ENCODE measurements at regions not wholly inside any gene's neighbourhood (a gene's known extent, or its start where the extent isn't known, plus 50 kb on each side); places are given as distances from the start of the nearest gene placed in this dataset.

DNA sequence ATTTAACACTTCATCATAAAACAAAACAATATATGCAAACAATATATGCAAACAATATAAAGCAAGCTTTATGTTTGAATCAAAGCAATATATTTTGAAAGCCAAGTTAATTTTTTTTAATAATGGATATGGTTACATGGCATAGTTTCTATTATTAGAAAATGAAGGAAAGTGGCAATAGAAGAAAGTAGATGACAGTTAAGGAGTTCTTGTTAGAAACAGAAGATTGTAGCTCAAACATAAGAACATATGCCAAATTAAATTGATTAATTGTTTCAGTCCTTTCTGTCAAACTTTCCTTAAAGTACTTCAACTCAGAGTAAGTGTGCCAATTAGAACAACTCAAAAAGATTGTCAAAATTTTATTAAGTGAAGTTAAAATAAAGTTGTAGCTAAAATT lies 1248.3 kb downstream of the SLC16A7 start:
- TF ChIP-seq, protein P1, sequence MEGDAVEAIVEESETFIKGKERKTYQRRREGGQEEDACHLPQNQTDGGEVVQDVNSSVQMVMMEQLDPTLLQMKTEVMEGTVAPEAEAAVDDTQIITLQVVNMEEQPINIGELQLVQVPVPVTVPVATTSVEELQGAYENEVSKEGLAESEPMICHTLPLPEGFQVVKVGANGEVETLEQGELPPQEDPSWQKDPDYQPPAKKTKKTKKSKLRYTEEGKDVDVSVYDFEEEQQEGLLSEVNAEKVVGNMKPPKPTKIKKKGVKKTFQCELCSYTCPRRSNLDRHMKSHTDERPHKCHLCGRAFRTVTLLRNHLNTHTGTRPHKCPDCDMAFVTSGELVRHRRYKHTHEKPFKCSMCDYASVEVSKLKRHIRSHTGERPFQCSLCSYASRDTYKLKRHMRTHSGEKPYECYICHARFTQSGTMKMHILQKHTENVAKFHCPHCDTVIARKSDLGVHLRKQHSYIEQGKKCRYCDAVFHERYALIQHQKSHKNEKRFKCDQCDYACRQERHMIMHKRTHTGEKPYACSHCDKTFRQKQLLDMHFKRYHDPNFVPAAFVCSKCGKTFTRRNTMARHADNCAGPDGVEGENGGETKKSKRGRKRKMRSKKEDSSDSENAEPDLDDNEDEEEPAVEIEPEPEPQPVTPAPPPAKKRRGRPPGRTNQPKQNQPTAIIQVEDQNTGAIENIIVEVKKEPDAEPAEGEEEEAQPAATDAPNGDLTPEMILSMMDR (conservative IDR thresholded peaks at IDR 0.05) = no peak
- no peak overlapping the region for H3K4me3 Mint-ChIP-seq
- no peak overlapping the region for H3K27ac Mint-ChIP-seq (ENCODE audit: unreplicated experiment)
- H3K36me3 Mint-ChIP-seq (ENCODE audit: low read depth) = no peaks in the 10 kb centered on the region
- no peaks in the 10 kb centered on the region for H3K27me3 Mint-ChIP-seq (ENCODE audit: low read depth)
- no peak for DNase-seq (ENCODE audit: low read depth, low spot score)
- H3K9me3 Mint-ChIP-seq = no peaks in the 10 kb centered on the region
- no peaks in the 10 kb centered on the region for H3K4me1 Mint-ChIP-seq

DNA sequence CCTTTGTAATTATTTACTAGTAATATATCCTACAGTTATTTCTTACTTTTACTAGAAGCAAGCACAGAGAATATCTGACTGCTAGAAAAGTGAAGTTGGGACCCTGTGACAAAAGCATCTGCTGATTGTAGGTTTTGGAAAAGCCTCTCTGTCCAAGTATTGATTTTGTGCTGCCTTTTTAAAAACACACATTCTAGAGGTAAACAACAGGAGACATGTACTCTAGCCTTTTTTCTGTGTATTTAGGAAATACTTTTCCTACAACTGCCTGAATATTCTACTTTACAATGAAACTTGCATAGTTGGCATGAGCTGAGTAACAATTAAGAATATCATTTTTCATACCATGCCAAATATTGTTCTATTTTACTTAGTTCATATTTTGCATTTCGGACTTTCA lies 1249.0 kb downstream of the SLC16A7 start:
- TF ChIP-seq, protein P1 (conservative IDR thresholded peaks at IDR 0.05) = no peak
- no peak for DNase-seq (ENCODE audit: low read depth, low spot score)
- no peaks in the 10 kb centered on the region for H3K27me3 Mint-ChIP-seq (ENCODE audit: low read depth)
- no peak overlapping the region for H3K27ac Mint-ChIP-seq (ENCODE audit: unreplicated experiment)
- no peak overlapping the region for H3K4me3 Mint-ChIP-seq
- H3K9me3 Mint-ChIP-seq = no peaks in the 10 kb centered on the region
- H3K4me1 Mint-ChIP-seq = no peaks in the 10 kb centered on the region
- H3K36me3 Mint-ChIP-seq (ENCODE audit: low read depth) = no peaks in the 10 kb centered on the region

DNA sequence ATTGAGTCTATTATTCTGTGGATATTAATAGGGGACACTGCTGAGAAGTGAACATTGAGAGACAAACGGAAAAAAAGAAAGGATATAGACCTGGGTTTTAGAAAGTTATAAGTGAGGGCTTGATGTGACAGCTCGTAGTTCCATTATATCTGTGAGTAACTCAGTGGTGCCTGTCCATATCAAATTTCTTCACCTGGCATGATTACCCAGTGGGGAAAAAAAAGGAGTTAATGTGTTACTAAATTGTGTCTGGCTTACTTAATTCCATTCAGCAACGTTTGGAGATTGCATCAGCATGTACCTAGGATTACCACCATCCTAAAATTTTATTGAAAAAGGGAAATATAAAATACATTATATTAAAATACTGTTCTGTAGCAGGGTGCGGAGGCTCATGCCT lies 1249.9 kb downstream of the SLC16A7 start:
- no peak overlapping the region for H3K4me3 Mint-ChIP-seq
- no peak overlapping the region for H3K27ac Mint-ChIP-seq (ENCODE audit: unreplicated experiment)
- DNase-seq (ENCODE audit: low read depth, low spot score) = no peak
- no peaks in the 10 kb centered on the region for H3K27me3 Mint-ChIP-seq (ENCODE audit: low read depth)
- no peaks in the 10 kb centered on the region for H3K36me3 Mint-ChIP-seq (ENCODE audit: low read depth)
- no peaks in the 10 kb centered on the region for H3K9me3 Mint-ChIP-seq
- TF ChIP-seq, protein P1 (conservative IDR thresholded peaks at IDR 0.05) = no peak
- H3K4me1 Mint-ChIP-seq = no peaks in the 10 kb centered on the region

DNA sequence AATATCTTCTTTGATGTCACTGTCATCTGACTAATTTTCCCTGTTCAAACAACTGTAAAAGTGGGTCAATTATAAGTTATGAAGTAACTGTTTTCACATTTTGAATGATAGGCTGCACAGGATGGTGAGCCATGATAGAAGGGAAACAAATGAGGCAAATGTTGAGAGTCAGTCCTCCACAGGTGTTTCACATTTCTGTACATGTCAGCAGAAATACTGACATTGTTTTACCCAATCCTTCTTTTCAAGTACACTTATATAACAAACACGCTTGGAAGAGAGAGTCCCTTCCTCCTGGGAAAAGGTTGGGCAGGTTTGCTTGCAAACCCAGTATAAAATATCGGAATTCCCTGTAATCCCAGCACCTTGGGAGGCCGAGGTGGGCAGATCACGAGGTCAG lies 1251.5 kb downstream of the SLC16A7 start:
- no peaks in the 10 kb centered on the region for H3K9me3 Mint-ChIP-seq
- TF ChIP-seq, protein P1 (conservative IDR thresholded peaks at IDR 0.05) = no peak
- H3K36me3 Mint-ChIP-seq (ENCODE audit: low read depth) = no peaks in the 10 kb centered on the region
- H3K27me3 Mint-ChIP-seq (ENCODE audit: low read depth) = no peaks in the 10 kb centered on the region
- H3K4me3 Mint-ChIP-seq = no peak overlapping the region
- no peaks in the 10 kb centered on the region for H3K4me1 Mint-ChIP-seq
- H3K27ac Mint-ChIP-seq (ENCODE audit: unreplicated experiment) = no peak overlapping the region
- DNase-seq (ENCODE audit: low read depth, low spot score) = no peak

DNA sequence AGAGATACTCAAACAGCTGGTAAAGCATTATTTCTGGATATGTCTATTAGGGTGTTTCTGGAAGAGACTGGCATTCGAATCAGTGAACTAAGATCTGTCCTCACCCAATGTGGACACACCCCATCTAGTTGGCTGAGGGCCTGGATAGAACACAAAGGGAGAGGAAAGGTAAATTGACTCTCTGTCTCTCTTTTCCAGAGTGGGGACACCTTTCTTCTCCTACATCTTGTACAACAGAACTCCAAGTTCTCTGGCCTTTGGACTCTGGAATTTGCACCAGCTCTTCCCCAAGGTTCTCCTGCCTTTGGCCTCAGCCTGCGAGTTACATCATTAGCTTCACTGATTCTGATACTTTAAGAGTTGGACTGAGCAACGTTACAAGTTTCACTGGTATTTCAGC lies 1253.9 kb downstream of the SLC16A7 start:
- Mint-ChIP-seq H3K36me3 (ENCODE audit: low read depth) (no peaks in the 10 kb centered on the region), H3K27me3 (ENCODE audit: low read depth) (no peaks in the 10 kb centered on the region), H3K9me3 (no peaks in the 10 kb centered on the region), H3K4me3 (no peak overlapping the region), H3K27ac (ENCODE audit: unreplicated experiment) (no peak overlapping the region), H3K4me1 (no peaks in the 10 kb centered on the region)
- TF ChIP-seq, protein P1 (conservative IDR thresholded peaks at IDR 0.05) = no peak
- no peak for DNase-seq (ENCODE audit: low read depth, low spot score)

DNA sequence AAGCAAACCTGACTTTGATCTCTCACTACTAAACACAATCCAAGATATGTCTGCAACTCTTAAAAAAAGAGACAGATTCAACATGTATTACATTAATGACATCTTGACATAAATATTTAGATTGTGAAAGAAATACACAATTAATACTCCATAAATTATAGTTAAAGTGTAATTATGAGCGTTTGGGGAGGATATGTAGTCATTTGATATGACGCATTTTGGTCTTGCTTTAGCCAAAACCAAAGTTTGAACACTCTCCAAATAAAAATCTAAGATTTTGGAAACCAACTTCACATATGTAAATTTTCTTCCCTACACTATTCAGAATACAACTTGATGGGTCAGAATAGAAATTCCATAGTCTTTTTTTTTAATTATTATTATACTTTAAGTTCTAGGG lies 1257.6 kb downstream of the SLC16A7 start:
- TF ChIP-seq, protein P1 (conservative IDR thresholded peaks at IDR 0.05) = no peak
- H3K27ac Mint-ChIP-seq (ENCODE audit: unreplicated experiment) = no peak overlapping the region
- no peaks in the 10 kb centered on the region for H3K27me3 Mint-ChIP-seq (ENCODE audit: low read depth)
- no peak for DNase-seq (ENCODE audit: low read depth, low spot score)
- no peaks in the 10 kb centered on the region for H3K36me3 Mint-ChIP-seq (ENCODE audit: low read depth)
- no peaks in the 10 kb centered on the region for H3K4me1 Mint-ChIP-seq
- no peaks in the 10 kb centered on the region for H3K9me3 Mint-ChIP-seq
- H3K4me3 Mint-ChIP-seq = no peak overlapping the region
